Tibial nerve (tissue), 4 donors: ENCODE measurements at regions not wholly inside any gene's neighbourhood (a gene's known extent, or its start where the extent isn't known, plus 50 kb on each side); places are given as distances from the start of the nearest gene placed in this dataset.

Source experiments
- DNase-seq, 2 donors: peaks; one replicate each; pipeline ENCODE4 v3.0.0-alpha.2; 2019; ENCODE audit warnings: low spot score in 2 of 2
- H3K27ac ChIP-seq, 4 donors: fragments of 200-600 bp; sonication (generic) in 3 of 4; one replicate each; pipeline ENCODE4 v1.5.1; 2017 to 2019; ENCODE audit warnings: mild to moderate bottlenecking in 1 of 4
- H3K27me3 ChIP-seq, 2 donors: fragments of 200-600 bp; sonication (generic) in 1 of 2; one replicate each; pipeline versions ENCODE4 v1.5.1 to v1.6.0; 2017 to 2019
- H3K36me3 ChIP-seq, 3 donors: fragments of 200-600 bp; sonication (generic); one replicate each; pipeline ENCODE4 v1.5.1; 2018 to 2019
- H3K4me1 ChIP-seq, 4 donors: fragments of 200-600 bp; sonication (generic) in 3 of 4; one replicate each; pipeline ENCODE4 v1.5.1; 2017 to 2019
- H3K4me3 ChIP-seq, 4 donors: fragments of 200-600 bp; sonication (generic) in 3 of 4; one replicate each; pipeline ENCODE4 v1.5.1; 2017 to 2019; ENCODE audit warnings: mild to moderate bottlenecking in 1 of 4, moderate library complexity in 1 of 4
- H3K9me3 ChIP-seq, 4 donors: fragments of 200-600 bp; sonication (generic) in 3 of 4; one replicate each; pipeline ENCODE4 v1.5.1; 2017 to 2019
- CTCF ChIP-seq, 5 experiments: fragments of 200-600 bp in 3 of 5; fragments of 450-650 bp in 2 of 5; sonication (generic) in 3 of 5; IDR thresholded peaks; one replicate each; pipeline ENCODE4 v1.5.1; 2016 to 2019; ENCODE audit warnings: antibody characterized with exemption in 5 of 5, mild to moderate bottlenecking in 3 of 5, moderate library complexity in 2 of 5
- EP300 ChIP-seq, 2 donors: sonication (generic); formaldehyde crosslinking; IDR thresholded peaks; one replicate each; pipeline ENCODE4 v1.6.1; 2017; ENCODE audit warnings: antibody characterized with exemption in 2 of 2, mild to moderate bottlenecking in 1 of 2
- POLR2A ChIP-seq, 2 donors: fragments of 450-650 bp; IDR thresholded peaks; one replicate each; pipeline ENCODE4 v1.6.1; 2017; ENCODE audit warnings: antibody characterized with exemption in 2 of 2, mild to moderate bottlenecking in 2 of 2, moderate library complexity in 2 of 2
- WGBS, 2 donors: methylation state at CpG; one replicate each; pipeline ENCODE4 v1.1.5; 2018; 5-methylcytosine and 5-hydroxymethylcytosine counted together

GRCh38 chr16:61007694-61008093 lies 1028.5 kb downstream of the CDH8 start:
- Histone ChIP-seq H3K4me3 (no peak overlapping the region), H3K36me3 (no peaks in the 10 kb centered on the region), H3K4me1 (no peaks in the 10 kb centered on the region), H3K27ac (no peak overlapping the region), H3K9me3 (no peaks in the 10 kb centered on the region), H3K27me3 (no peaks in the 10 kb centered on the region)
- TF ChIP-seq EP300 (IDR thresholded peaks at IDR 0.05) = no peak
- TF ChIP-seq POLR2A (IDR thresholded peaks at IDR 0.05) = no peak
- no peak for TF ChIP-seq CTCF (IDR thresholded peaks at IDR 0.05)
- no peak for DNase-seq
- 78 to 81% methylated on average over 8 of the region's 8 CpGs for WGBS, 2 donors

GRCh38 chr16:61005952-61006351 lies 1030.3 kb downstream of the CDH8 start:
- no peaks in the 10 kb centered on the region for H3K9me3 ChIP-seq
- no peak for DNase-seq
- whole genome bisulfite sequencing, 2 donors = 25 to 35% methylated on average over 2 of the region's 2 CpGs
- H3K36me3 ChIP-seq = no peaks in the 10 kb centered on the region
- no peak for TF ChIP-seq POLR2A (IDR thresholded peaks at IDR 0.05)
- TF ChIP-seq CTCF (IDR thresholded peaks at IDR 0.05) = no peak
- no peak for TF ChIP-seq EP300 (IDR thresholded peaks at IDR 0.05)
- H3K27ac ChIP-seq = no peak overlapping the region
- no peaks in the 10 kb centered on the region for H3K27me3 ChIP-seq
- no peak overlapping the region for H3K4me3 ChIP-seq
- H3K4me1 ChIP-seq = no peaks in the 10 kb centered on the region

GRCh38 chr16:61002479-61003204 lies 1033.6 kb downstream of the CDH8 start:
- H3K27me3 ChIP-seq = no peaks in the 10 kb centered on the region
- H3K9me3 ChIP-seq = no peaks in the 10 kb centered on the region
- no peak for DNase-seq
- no peak overlapping the region for H3K4me3 ChIP-seq
- no peaks in the 10 kb centered on the region for H3K4me1 ChIP-seq
- H3K27ac ChIP-seq = no peak overlapping the region
- TF ChIP-seq CTCF (IDR thresholded peaks at IDR 0.05) (no peak), POLR2A (IDR thresholded peaks at IDR 0.05) (no peak), EP300 (IDR thresholded peaks at IDR 0.05) (no peak)
- H3K36me3 ChIP-seq = no peaks in the 10 kb centered on the region
- 47 to 50% methylated on average over 4 of the region's 4 CpGs for WGBS, 2 donors

DNA sequence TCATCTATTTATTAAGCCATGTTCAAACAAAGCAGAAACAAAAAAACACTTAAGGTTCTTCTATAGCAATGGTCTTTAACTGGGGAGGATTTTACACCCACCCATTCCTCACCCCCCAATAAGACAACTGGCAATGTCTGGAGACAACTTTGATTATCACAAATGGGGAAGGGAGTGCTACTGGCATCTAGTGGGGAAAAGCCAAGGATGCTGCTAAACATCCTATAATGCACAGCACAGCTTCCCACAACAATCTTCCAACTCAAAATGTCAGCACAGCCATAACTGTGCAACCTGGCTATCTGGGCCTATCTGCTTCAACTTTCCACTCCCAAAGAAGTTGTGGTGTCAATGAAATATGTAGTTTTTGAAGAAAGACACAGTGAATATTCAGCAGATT lies 1044.4 kb downstream of the CDH8 start:
- H3K9me3 ChIP-seq = no peaks in the 10 kb centered on the region
- no peak overlapping the region for H3K27ac ChIP-seq
- no peaks in the 10 kb centered on the region for H3K4me1 ChIP-seq
- TF ChIP-seq CTCF (IDR thresholded peaks at IDR 0.05) = no peak
- TF ChIP-seq POLR2A (IDR thresholded peaks at IDR 0.05) = no peak
- no peak for TF ChIP-seq EP300 (IDR thresholded peaks at IDR 0.05)
- H3K27me3 ChIP-seq = no peaks in the 10 kb centered on the region
- no peak overlapping the region for H3K4me3 ChIP-seq
- DNase-seq = no peak
- H3K36me3 ChIP-seq = no peaks in the 10 kb centered on the region

GRCh38 chr16:60989592-60989991 lies 1046.6 kb downstream of the CDH8 start:
- no peak overlapping the region for H3K27ac ChIP-seq
- 68 to 75% methylated on average over 5 of the region's 5 CpGs for WGBS, 2 donors
- H3K4me3 ChIP-seq = no peak overlapping the region
- H3K4me1 ChIP-seq = no peaks in the 10 kb centered on the region
- DNase-seq = no peak
- H3K9me3 ChIP-seq = no peaks in the 10 kb centered on the region
- TF ChIP-seq CTCF (IDR thresholded peaks at IDR 0.05) = no peak
- TF ChIP-seq EP300 (IDR thresholded peaks at IDR 0.05) = no peak
- TF ChIP-seq POLR2A (IDR thresholded peaks at IDR 0.05) = no peak
- H3K36me3 ChIP-seq = no peaks in the 10 kb centered on the region
- H3K27me3 ChIP-seq = no peaks in the 10 kb centered on the region
